ENCODE measurements at regions not wholly inside any gene's neighbourhood (a gene's known extent, or its start where the extent isn't known, plus 50 kb on each side); places are given as distances from the start of the nearest gene placed in this dataset.

- TF ChIP-seq FOSL2 (IDR thresholded peaks at IDR 0.05; ENCODE audit: borderline replicate concordance, low read depth) (peak; percentile 92), CTCF (IDR thresholded peaks at IDR 0.05) (no peak), CHD2 (IDR thresholded peaks at IDR 0.05; ENCODE audit: low read length, partially characterized antibody) (no peak), EZH2phosphoT487 (IDR thresholded peaks at IDR 0.05; ENCODE audit: borderline replicate concordance, low read depth) (no peak), GABPA (IDR thresholded peaks at IDR 0.05; ENCODE audit: low read depth) (no peak)
Measured at GRCh38 chr1:243926803-243927245, 76.8 kb upstream of the AKT3 start.
